K562 (cell line): ENCODE measurements at regions not wholly inside any gene's neighbourhood (a gene's known extent, or its start where the extent isn't known, plus 50 kb on each side); places are given as distances from the start of the nearest gene placed in this dataset.

ENCODE experiments used
- ATAC-seq: fragments of 200-7000 bp; cut with Tn5 transposase; 3 replicates; pipeline ENCODE4 v1.9.1; 2020; ENCODE audit warnings: moderate library complexity
- BruUV-seq: library from RNA; stranded (reverse); fragments of 400-500 nt; replicated peaks from 2 replicates; lab custom pipeline; 2021; lab: Mats Ljungman, UMichigan
- CTCF ChIA-PET: fragments of 300-600 bp; formaldehyde crosslinking; extraction: SDS; loops from one replicate; lab custom pipeline; 2021; ENCODE audit warnings: low intra/inter-chr PET ratio; lab: Yijun Ruan, JAX
- POLR2A ChIA-PET: fragments of 300-600, 350-650 bp; sonication (Branson Sonifier 250); formaldehyde crosslinking; extraction: SDS; loops from one replicate; lab custom pipeline; 2021; ENCODE audit warnings: antibody characterized with exemption, inconsistent platforms; lab: Yijun Ruan, JAX
- DNase-seq, 4 experiments: peaks; one replicate each; pipeline versions ENCODE4 v3.0.0 to v3.0.0-alpha.2; 2011 to 2018; ENCODE audit warnings: low spot score in 3 of 4, mixed read lengths in 3 of 4; ENCODE audit errors: extremely low read depth in 1 of 4
- FAIRE-seq: peaks from 2 replicates; lab custom pipeline; 2011; peaks lifted over from hg19 to GRCh38; lab: Jason Lieb, UNC
- H2AFZ ChIP-seq: 2 replicates; pipeline ENCODE4 v1.6.0; 2011; ENCODE audit warnings: low read depth, low read length, control low read depth, inconsistent platforms
- H3K27ac ChIP-seq: fragments of 200-600 bp; 3 replicates; pipeline ENCODE4 v1.8.0; 2011; ENCODE audit warnings: low read depth, mild to moderate bottlenecking, control low read depth, inconsistent platforms, low read length, moderate library complexity, mixed read lengths; ENCODE audit errors: extremely low read depth
- H3K27me3 ChIP-seq, 2 experiments: fragments of 300-600 bp in 1 of 2; 2 replicates in 1 of 2; 3 replicates in 1 of 2; pipeline versions ENCODE4 v1.6.0 to v1.8.0; 2011; ENCODE audit warnings: inconsistent platforms in 2 of 2, low read length in 2 of 2, mild to moderate bottlenecking in 1 of 2, mixed read lengths in 1 of 2, moderate library complexity in 1 of 2; ENCODE audit not compliant: control insufficient read depth in 2 of 2, insufficient read depth in 2 of 2
- H3K36me3 ChIP-seq: fragments of 300-600 bp; 3 replicates; pipeline ENCODE4 v1.8.0; 2011; ENCODE audit warnings: mild to moderate bottlenecking, low read length, inconsistent platforms; ENCODE audit not compliant: control insufficient read depth, insufficient read depth
- H3K4me1 ChIP-seq, 2 experiments: fragments of 200-600 bp in 1 of 2; replicated peaks in 1 of 2; 2 replicates in 1 of 2; 3 replicates in 1 of 2; pipeline versions ENCODE4 v1.5.1 to v1.8.0; 2011; ENCODE audit warnings: inconsistent platforms in 2 of 2, low read length in 2 of 2, mild to moderate bottlenecking in 1 of 2, mixed read lengths in 1 of 2, moderate library complexity in 1 of 2; ENCODE audit not compliant: control insufficient read depth in 2 of 2, insufficient read depth in 2 of 2
- H3K4me2 ChIP-seq: 2 replicates; pipeline ENCODE4 v1.6.1; 2011; ENCODE audit warnings: low read length, control low read depth, inconsistent platforms, mixed read lengths; ENCODE audit not compliant: insufficient read depth
- H3K4me3 ChIP-seq: fragments of 200-600 bp; sonication (generic), shearing (Covaris generic); 2 replicates; pipeline ENCODE4 v1.5.1; 2016; ENCODE audit warnings: control low read depth, inconsistent platforms
- H3K79me2 ChIP-seq: fragments of 200-600 bp; 3 replicates; pipeline ENCODE4 v1.8.0; 2011; ENCODE audit warnings: low read length, inconsistent platforms; ENCODE audit not compliant: control insufficient read depth, insufficient read depth
- H3K9ac ChIP-seq, 2 experiments: 2 replicates each; pipeline versions ENCODE4 v1.6.0 to v1.6.1; 2011; ENCODE audit warnings: low read depth in 2 of 2, low read length in 2 of 2, control low read depth in 1 of 2, inconsistent platforms in 1 of 2, mild to moderate bottlenecking in 1 of 2, mixed read lengths in 1 of 2; ENCODE audit not compliant: insufficient read depth in 1 of 2
- H3K9me1 ChIP-seq: one replicate; pipeline ENCODE4 v1.6.0; 2011; ENCODE audit warnings: inconsistent platforms, mild to moderate bottlenecking, low read length, moderate library complexity; ENCODE audit not compliant: control insufficient read depth, insufficient read depth
- H3K9me3 ChIP-seq: replicated peaks from 2 replicates; pipeline ENCODE4 v1.5.1; 2011; ENCODE audit warnings: low read depth, low read length, inconsistent platforms; ENCODE audit not compliant: control insufficient read depth, insufficient read depth
- H4K20me1 ChIP-seq: replicated peaks from 2 replicates; pipeline ENCODE4 v1.6.1; 2011; ENCODE audit warnings: low read length, inconsistent platforms, mixed read lengths; ENCODE audit not compliant: control insufficient read depth, insufficient read depth
- BRF2 ChIP-seq: IDR thresholded peaks from 3 replicates; pipeline ENCODE4 v1.6.1; 2011; ENCODE audit warnings: borderline replicate concordance, mild to moderate bottlenecking; ENCODE audit not compliant: insufficient read length, insufficient read depth
- DACH1 ChIP-seq: fragments of 450-650 bp; IDR thresholded peaks from 2 replicates; pipeline ENCODE4 v1.6.1; 2018; ENCODE audit not compliant: partially characterized antibody
- MEIS2 ChIP-seq: fragments of 450-650 bp; IDR thresholded peaks from 2 replicates; pipeline ENCODE4 v1.6.1; 2014; ENCODE audit warnings: mild to moderate bottlenecking; ENCODE audit not compliant: partially characterized antibody
- NRF1 ChIP-seq, 2 experiments: fragments of 450-650 bp; IDR thresholded peaks in 1 of 2; conservative IDR thresholded peaks in 1 of 2; 2 replicates each; pipeline ENCODE4 v1.6.1; 2014; ENCODE audit warnings: mild to moderate bottlenecking in 2 of 2
- PKNOX1 ChIP-seq: fragments of 450-650 bp; IDR thresholded peaks from 2 replicates; pipeline ENCODE4 v1.6.1; 2016
- POLR2AphosphoS2 ChIP-seq: IDR thresholded peaks from 2 replicates; pipeline ENCODE4 v1.6.1; 2012; ENCODE audit warnings: low read length, improper control_type of control experiment
- POLR2AphosphoS5 ChIP-seq: IDR thresholded peaks from 2 replicates; pipeline ENCODE4 v1.6.1; 2011; ENCODE audit warnings: mild to moderate bottlenecking, low read depth, low read length, moderate library complexity; ENCODE audit not compliant: control insufficient read depth, insufficient read depth
- SP2 ChIP-seq: IDR thresholded peaks from 2 replicates; pipeline ENCODE4 v1.6.1; 2011; ENCODE audit warnings: mild to moderate bottlenecking, low read depth, low read length, moderate library complexity; ENCODE audit not compliant: poor library complexity, severe bottlenecking; ENCODE audit errors: extremely low read depth
- TCF7 ChIP-seq: sonication (generic); IDR thresholded peaks from 2 replicates; pipeline ENCODE4 v1.6.1; 2016; ENCODE audit warnings: antibody characterized with exemption, borderline replicate concordance
- VEZF1 ChIP-seq: fragments of 200-800 bp; sonication (Bioruptor generic); IDR thresholded peaks from 2 replicates; pipeline ENCODE4 v1.6.1; 2017; ENCODE audit warnings: missing genetic modification characterization, missing compliant biosample characterization
- XRCC3 ChIP-seq: fragments of 450-650 bp; IDR thresholded peaks from 2 replicates; pipeline ENCODE4 v1.6.1; 2017; ENCODE audit warnings: mild to moderate bottlenecking, moderate library complexity
- ZNF133 ChIP-seq: fragments of 250-450 bp; sonication (Bioruptor Pico); IDR thresholded peaks from 2 replicates; pipeline ENCODE4 v1.4.0; 2020; ENCODE audit warnings: mild to moderate bottlenecking
- WGBS: fragments of 100-300 bp; shearing (Covaris generic); methylation state at CpG from one replicate; pipeline ENCODE4 v1.1.6; 2016; ENCODE audit warnings: low coverage, mixed read lengths; ENCODE audit not compliant: insufficient coverage; ENCODE audit errors: missing lambda C conversion rate; 5-methylcytosine and 5-hydroxymethylcytosine counted together
- in situ Hi-C: fragments of 300-500 bp; cut with MboI; formaldehyde crosslinking; loops from 4 replicates; pipeline ENCODE4 v1.15.0; 2018; ENCODE audit warnings: inconsistent platforms, mixed read lengths
- intact Hi-C: fragments of 100-400 bp; cut with micrococcal nuclease; formaldehyde crosslinking; loops from 2 replicates; pipeline ENCODE4 v1.14.2; 2022
- TF ChIP-seq, protein P1 (sequence below): sonication (generic); formaldehyde crosslinking; IDR thresholded peaks from 2 replicates; pipeline ENCODE4 v1.8.0; 2022; ENCODE audit warnings: missing genetic modification reagents, mild to moderate bottlenecking, borderline replicate concordance

DNA sequence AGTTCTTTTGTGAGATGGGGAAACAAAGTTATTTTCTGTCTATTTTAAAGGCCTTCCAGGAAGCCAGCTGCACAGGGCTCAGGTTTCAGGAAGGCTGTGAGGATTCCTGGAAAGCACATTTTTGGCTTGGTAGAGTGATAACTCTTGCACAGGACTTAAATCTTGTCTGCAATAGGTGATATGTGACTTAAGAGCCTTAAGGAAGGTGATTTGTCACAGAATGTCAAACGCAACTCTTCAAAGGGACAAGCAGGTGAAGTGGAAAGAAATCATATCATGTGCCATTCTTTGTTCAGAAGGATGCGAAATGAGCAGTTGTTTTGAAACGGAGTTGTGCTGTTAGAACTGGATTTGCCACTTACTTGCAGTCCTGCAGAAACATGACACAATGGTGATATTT lies 459.3 kb downstream of the MAT2B start:
- Histone ChIP-seq H3K79me2 (no peaks in the 10 kb centered on the region), H4K20me1 (no peaks in the 10 kb centered on the region), H3K27ac (no peak overlapping the region), H3K9me3 (no peaks in the 10 kb centered on the region), H3K9me1 (no peaks in the 10 kb centered on the region), H3K9ac (no peak overlapping the region), H3K4me3 (no peak overlapping the region), H3K4me1 (no peaks in the 10 kb centered on the region), H3K36me3 (no peaks in the 10 kb centered on the region), H2AFZ (no peak overlapping the region), H3K27me3 (no peaks in the 10 kb centered on the region), H3K4me2 (no peak overlapping the region)
- in situ Hi-C loops, result no loop called here
- peak in 1 of 4 experiments; percentile 43 for DNase-seq
- CTCF ChIA-PET, result no interaction called here
- POLR2A ChIA-PET, result no interaction called here
- no peak for ATAC-seq
- 1% methylated on average over 3 of the region's 3 CpGs for WGBS
- no TSS peak for BruUV-seq
- intact Hi-C loops, result no loop called here
- FAIRE-seq, result no peak
- TF ChIP-seq POLR2AphosphoS5 (no peak), SP2 (no peak), DACH1 (no peak), NRF1 (conservative IDR thresholded peaks at IDR 0.05 in 1 of 2, IDR thresholded peaks at IDR 0.05 in 1 of 2) (no peak), BRF2 (no peak), MEIS2 (peak; percentile 78), POLR2AphosphoS2 (no peak), XRCC3 (no peak), ZNF133 (CRISPR knock-in tag) (no peak), VEZF1 (CRISPR knock-in tag) (no peak), TCF7 (no peak), PKNOX1 (peak; percentile 42; the same call in 1 of the 2 replicates)
- TF ChIP-seq, protein P1, sequence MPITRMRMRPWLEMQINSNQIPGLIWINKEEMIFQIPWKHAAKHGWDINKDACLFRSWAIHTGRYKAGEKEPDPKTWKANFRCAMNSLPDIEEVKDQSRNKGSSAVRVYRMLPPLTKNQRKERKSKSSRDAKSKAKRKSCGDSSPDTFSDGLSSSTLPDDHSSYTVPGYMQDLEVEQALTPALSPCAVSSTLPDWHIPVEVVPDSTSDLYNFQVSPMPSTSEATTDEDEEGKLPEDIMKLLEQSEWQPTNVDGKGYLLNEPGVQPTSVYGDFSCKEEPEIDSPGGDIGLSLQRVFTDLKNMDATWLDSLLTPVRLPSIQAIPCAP, result no peak
